ENCODE measurements at regions not wholly inside any gene's neighbourhood (a gene's known extent, or its start where the extent isn't known, plus 50 kb on each side); places are given as distances from the start of the nearest gene placed in this dataset.

DNA sequence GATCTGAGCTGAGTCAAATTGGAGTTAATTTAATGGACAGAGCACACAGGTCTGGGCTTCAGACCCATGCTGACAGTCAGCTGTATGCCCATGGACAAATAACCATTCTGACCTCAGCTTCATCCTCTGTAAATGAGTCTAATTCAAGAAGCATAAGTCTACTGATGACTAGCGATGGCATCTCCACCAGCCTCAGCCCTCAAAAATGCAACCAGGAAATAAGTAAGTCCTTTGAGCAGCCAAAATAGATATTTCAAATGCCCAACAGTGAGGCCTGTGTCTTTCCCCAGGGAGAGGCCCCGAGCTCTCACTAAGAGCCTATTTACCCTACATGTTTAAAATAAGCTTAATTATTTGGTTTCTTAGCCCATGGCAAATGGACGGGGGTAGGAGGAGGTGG lies 114.2 kb upstream of the MTHFD1L start:
- TF ChIP-seq, protein P1, sequence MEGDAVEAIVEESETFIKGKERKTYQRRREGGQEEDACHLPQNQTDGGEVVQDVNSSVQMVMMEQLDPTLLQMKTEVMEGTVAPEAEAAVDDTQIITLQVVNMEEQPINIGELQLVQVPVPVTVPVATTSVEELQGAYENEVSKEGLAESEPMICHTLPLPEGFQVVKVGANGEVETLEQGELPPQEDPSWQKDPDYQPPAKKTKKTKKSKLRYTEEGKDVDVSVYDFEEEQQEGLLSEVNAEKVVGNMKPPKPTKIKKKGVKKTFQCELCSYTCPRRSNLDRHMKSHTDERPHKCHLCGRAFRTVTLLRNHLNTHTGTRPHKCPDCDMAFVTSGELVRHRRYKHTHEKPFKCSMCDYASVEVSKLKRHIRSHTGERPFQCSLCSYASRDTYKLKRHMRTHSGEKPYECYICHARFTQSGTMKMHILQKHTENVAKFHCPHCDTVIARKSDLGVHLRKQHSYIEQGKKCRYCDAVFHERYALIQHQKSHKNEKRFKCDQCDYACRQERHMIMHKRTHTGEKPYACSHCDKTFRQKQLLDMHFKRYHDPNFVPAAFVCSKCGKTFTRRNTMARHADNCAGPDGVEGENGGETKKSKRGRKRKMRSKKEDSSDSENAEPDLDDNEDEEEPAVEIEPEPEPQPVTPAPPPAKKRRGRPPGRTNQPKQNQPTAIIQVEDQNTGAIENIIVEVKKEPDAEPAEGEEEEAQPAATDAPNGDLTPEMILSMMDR (IDR thresholded peaks at IDR 0.05; ENCODE audit: low read depth, low read length) = no peak
- TF ChIP-seq EZH2phosphoT487 (IDR thresholded peaks at IDR 0.05; ENCODE audit: low read depth) = no peak
